Adipose tissue (tissue), 3 donors: ENCODE measurements at regions not wholly inside any gene's neighbourhood (a gene's known extent, or its start where the extent isn't known, plus 50 kb on each side); places are given as distances from the start of the nearest gene placed in this dataset.

Experiments used
- H3K27ac ChIP-seq: one replicate; pipeline ENCODE4 v1.5.1; 2013; ENCODE audit warnings: low read depth, low read length
- WGBS, 3 donors: extraction: QIAGEN DNeasy Blood & Tissue Kit; methylation state at CpG; one replicate each; pipeline ENCODE4 v1.1.7; 2013; 5-methylcytosine and 5-hydroxymethylcytosine counted together
- donor health status: healthy with polysubstance abuse.
- donor health status: Bipolar disorder and iron deficiency.
- donor health status: healthy.

DNA sequence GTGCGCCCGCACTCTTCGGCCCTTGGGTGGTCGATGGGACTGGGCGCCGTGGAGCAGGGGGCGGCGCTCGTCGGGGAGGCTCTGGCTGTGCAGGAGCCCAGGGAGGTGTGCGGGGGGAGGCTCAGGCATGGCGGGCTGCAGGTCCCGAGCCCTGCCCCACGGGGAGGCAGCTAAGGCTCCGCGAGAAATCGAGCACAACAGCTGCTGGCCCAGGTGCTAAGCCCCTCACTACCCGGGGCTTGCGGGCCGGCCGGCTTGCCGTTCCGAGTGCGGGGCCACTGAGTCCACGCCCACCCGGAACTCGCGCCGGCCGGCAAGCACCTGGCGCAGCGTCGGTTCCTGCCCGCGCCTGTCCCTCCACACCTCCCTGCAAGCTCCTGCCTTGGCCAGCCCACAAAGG lies 462.3 kb upstream of the JARID2 start:
- 97 to 98% (median 97%) methylated on average over 27 to 35 of the region's 35 CpGs for WGBS, 3 donors
- H3K27ac ChIP-seq: no peak overlapping the region

DNA sequence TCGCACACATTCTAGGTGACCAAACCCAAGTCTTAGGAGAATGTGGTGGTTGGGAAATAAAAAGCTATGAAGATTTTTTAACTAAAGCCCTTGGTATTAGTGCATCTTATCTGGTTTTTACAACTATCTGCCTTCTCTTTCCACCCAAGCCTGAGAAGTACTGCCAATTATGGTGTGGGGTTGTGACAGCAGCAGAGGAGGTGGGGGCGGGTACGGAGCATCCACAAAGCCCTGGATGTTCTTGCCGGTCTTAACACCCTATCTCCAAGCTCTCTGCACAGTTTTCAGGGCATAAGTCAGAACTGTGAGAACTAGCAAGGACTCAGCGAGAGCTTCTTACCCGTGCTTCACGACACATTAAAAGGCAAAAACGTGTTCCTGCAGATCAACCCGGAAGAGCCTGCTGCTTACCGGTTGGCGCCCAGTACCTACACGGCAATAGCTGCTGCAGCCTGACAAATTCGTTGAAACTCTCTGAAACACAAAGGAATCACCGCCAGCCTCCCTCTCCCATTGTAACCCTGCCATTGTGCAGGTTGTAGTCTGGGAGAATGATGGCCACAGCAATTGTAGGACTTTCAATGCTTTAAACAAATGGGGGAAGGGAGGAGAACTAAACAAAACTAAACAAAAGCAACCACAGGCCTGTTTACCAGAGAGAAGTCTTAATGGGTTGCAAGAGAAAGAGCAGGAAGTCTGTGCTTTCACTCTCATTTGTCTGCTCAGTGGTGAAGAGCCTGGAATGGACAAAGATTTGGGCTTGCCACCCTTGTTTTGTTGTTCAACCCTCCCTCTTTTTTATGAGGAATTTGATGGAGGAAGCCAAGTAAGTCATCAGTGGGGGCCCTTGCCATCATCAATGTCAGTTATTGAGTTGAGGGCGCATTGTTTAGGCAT lies 461.0 kb upstream of the JARID2 start:
- WGBS, 3 donors: 50 to 80% (median 77%) methylated on average over 15 of the region's 15 CpGs
- H3K27ac ChIP-seq: no peak overlapping the region

DNA sequence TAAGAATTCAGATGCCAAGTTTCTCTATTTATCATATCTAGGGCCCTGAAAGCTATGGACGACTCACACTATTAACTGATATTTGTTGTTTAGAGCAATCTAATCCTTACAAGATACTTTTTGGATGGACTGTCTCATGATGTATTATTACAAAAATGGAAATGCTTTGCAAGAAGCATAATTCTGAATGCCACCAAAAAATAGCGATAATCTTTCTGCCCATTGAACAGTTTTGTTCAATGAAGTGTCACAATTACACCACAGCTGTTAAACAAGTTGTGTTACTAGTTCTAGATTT lies 460.4 kb upstream of the JARID2 start:
- H3K27ac ChIP-seq: no peak overlapping the region
- 83 to 96% (median 89%) methylated on average over 2 of the region's 2 CpGs for WGBS, 3 donors

DNA sequence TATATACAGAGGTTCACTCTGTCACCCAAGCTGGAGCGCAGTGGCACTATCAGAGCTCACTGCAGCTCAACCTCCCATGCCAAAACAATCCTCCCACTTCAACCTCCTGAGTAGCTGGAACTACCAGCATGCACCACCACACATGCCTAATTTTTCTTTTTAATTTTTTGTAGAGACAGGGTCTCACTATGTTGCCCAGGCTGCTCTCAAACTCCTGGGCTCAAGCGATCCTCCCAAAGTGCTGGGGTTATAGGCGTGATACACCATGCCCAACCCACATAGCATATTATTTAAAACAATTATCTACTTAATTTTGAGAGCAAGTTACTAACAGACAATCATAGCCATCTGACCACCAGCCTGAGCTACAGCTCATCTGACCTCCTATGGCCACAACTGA lies 459.9 kb upstream of the JARID2 start:
- no peak overlapping the region for H3K27ac ChIP-seq
- WGBS, 3 donors: 90 to 98% (median 97%) methylated on average over 3 of the region's 3 CpGs

DNA sequence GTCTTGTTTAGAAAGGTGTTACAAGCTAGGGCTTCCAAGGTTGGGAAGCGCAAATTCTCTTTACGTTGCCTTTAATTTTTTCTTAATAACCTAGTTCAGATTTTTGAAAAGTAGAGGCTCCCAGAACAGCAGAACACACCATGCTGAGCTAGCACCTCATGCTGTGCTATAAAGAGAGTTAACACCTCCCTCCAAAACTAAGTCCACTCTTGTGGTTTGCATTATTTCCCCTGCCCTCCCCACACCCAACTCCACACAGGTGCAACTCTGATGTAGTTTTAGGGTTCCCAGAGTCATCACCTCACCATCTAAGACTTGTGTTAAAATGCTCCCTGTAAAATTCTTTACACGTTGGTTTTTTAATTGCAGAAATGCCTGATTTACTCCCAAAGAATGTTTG lies 459.4 kb upstream of the JARID2 start:
- WGBS, 3 donors: 80 to 94% (median 91%) methylated on average over 3 of the region's 3 CpGs
- H3K27ac ChIP-seq: no peak overlapping the region

DNA sequence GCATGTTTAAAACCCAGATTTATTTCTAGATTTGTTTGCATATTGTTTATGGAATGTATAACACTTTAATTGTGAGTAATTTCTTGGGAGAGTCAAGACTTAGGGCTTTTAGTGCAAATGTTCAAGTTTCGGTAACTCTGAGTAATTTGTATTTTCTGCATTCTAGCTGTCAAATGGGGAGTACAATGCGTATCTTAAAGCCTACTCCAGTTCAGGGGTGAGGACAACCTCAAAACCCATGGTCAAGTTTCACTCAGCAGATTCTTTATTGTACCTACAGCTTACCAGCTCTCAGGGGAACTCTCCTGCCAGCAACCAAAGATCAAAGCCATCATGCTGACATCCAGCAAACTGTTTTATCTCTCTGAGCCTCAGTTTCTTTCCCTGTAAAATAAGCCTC lies 458.6 kb upstream of the JARID2 start:
- H3K27ac ChIP-seq: no peak overlapping the region
- WGBS, 3 donors: 85 to 97% (median 94%) methylated on average over 2 of the region's 2 CpGs

DNA sequence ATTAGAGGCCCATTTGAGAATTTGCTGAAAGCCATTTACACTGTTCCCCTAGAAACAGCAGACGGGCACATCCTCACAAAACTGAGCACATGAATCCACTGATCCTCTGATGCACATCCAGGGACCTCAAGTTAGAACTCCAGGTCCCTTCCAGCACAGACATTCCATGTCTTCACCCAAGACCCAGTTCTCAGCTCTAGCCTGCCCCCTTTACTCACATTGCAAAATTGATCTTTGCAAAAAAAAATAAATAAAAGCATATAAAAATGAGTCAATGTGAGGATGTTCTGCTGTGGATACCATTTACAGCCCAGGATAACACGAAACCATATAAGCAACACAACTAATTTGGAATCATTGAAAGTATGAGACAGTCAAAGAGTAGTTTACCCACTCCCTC lies 458.2 kb upstream of the JARID2 start:
- WGBS, 3 donors: 85 to 96% (median 95%) methylated on average over 2 of the region's 2 CpGs
- no peak overlapping the region for H3K27ac ChIP-seq

DNA sequence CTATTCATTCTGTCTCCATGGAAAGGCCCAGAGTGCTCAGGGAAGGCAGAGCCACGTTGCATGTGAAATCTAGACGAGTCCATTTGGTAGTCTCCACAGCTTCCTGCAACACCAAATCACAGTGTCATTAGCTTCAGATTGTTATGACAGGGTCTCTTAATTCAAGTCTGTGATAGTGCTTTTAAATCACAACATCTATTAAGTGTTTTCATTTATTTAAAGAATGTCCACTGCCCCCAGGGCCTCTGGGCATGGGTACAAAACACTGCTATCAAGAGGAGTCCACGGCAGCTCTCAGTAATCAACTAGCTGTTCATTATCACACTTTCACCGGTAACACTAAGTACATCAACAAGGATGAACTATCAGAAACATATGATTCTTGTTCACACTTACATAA lies 455.9 kb upstream of the JARID2 start:
- 68 to 90% (median 90%) methylated on average over 4 of the region's 4 CpGs for WGBS, 3 donors
- H3K27ac ChIP-seq: no peak overlapping the region

DNA sequence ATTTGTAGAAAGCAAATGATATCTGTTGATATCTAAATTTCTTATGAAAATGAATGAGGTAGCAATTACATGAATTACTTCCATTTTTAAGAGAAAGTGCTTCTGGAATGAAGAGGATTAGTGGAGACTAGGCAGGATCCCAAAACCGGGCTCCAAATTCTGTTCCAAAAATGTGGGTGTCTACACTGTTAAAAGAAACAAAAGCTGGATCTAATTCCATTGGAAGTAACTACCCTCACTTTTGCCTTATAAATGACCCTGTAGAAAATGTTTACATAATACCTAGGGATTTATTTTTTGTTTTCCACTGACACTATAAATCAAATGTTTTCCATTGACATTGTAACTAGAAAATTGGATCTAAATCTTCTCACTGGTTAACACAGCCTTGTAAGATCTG lies 454.9 kb upstream of the JARID2 start:
- H3K27ac ChIP-seq: no peak overlapping the region
- WGBS, 3 donors: 60 to 72% (median 60%) methylated on average over 1 of the region's 1 CpG

DNA sequence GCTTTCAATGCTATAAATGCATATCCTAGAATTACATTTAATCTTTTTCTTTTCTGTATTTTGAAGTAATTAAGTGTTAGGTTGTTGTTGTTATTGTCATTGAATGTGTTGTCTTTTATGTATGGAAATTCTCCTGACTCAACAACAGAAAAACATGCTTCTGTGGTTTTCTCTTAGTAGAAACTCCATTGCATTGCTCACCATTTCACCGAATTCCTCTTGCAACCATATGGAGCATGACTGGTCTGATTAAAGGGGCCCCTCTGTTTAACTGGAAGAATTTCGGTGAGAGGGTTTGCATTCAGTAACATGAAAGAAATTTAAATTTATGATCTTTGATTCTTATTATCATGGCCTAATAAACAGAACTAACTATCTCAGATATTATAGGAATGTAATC lies 454.3 kb upstream of the JARID2 start:
- WGBS, 3 donors: 82 to 85% (median 83%) methylated on average over 2 of the region's 2 CpGs
- H3K27ac ChIP-seq: no peak overlapping the region

DNA sequence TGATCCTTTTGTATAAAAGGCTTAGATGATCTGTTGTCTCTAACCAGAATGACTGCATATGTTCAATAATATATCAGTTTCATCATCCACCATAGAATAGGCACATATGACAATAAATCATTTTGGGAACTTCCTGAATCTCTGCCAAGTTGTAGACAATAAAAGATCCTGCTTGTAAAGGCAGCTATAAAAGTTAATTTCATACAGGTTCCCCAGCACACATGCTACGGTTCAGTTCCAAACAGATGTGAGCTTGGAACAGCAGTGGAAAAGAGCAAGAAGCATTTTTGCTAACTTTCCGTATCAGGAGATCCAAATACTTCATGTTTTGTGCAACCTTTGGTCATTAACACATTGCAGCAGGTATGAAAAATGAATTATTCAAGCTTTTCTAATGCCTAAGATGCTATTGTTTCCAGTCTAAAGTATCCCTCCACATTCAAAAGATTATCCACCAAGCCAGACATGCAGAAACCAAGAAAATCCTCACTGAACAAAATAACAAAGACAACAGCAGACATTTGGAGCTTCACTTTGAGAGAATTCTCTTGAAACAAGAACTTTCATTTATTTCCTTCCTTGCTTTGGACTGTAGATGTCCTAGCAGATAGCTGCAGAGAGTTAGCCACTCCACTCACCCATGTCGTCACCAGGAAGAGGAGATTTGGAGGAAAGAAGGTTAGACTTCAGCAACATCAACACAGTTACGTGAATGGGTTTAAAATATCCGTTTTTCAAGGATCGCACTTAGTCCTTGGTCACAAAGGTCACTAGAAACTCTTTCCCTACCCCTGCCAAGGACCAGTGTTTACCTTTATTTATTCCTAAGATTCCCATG lies 453.5 kb upstream of the JARID2 start:
- H3K27ac ChIP-seq: no peak overlapping the region
- 60 to 80% (median 75%) methylated on average over 6 of the region's 6 CpGs for WGBS, 3 donors

DNA sequence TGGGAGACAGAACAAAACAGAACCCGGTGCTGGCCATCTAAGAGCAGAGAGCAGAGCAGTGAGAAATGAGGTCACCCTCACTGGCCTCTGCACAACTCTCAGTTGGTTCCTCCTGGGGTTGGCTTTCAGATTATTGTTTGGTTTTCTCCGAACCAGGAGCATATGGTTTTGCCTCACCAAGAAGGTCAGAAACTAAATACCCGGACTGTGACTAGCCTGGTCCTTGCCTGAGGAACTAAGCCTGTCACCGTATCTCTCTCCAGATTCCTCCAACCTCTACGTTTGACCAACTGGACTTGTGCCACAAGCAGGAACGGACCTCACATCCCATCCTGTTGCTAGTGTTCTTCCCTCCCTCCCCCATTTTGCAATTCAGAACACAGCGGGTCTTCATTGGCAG lies 450.4 kb upstream of the JARID2 start:
- WGBS, 3 donors: 64 to 89% (median 88%) methylated on average over 7 of the region's 7 CpGs
- no peak overlapping the region for H3K27ac ChIP-seq

DNA sequence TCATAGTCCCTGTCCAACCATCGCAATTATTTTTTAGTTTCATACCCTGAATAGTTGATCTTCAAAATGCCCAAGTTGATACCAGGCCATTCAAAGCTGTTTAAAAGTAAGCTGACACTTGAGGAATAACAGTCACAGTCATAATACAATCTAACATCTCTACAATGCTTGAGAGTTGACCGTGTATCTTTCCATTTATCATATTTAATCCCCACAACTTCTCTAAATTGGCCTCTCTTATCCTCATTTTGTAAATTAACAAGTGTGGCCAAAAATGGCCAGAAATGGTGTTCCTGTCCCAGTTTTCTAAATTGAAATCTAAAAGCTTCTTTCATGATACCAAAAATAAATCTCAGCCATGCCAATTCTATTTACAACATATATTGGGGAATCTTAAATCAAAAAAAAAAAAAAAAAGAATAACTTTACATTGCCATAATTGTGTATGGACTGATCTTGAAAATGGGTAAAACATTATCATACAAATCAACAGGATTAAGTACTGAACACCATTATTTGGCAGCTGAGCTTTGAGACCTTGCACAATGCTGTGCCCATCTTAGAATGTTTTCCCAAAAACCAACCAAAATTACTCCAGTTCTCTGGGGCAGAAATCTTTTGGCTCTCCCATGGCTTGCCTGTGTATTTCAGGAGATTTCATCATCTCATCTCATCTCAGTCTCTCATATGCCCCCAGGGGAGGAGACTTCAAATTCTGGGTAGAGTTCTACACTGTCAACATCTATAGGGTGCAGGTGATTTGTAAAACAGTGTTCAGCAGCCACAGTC lies 448.7 kb upstream of the JARID2 start:
- no peak overlapping the region for H3K27ac ChIP-seq
- WGBS, 3 donors: 70 to 86% (median 78%) methylated on average over 2 of the region's 2 CpGs

DNA sequence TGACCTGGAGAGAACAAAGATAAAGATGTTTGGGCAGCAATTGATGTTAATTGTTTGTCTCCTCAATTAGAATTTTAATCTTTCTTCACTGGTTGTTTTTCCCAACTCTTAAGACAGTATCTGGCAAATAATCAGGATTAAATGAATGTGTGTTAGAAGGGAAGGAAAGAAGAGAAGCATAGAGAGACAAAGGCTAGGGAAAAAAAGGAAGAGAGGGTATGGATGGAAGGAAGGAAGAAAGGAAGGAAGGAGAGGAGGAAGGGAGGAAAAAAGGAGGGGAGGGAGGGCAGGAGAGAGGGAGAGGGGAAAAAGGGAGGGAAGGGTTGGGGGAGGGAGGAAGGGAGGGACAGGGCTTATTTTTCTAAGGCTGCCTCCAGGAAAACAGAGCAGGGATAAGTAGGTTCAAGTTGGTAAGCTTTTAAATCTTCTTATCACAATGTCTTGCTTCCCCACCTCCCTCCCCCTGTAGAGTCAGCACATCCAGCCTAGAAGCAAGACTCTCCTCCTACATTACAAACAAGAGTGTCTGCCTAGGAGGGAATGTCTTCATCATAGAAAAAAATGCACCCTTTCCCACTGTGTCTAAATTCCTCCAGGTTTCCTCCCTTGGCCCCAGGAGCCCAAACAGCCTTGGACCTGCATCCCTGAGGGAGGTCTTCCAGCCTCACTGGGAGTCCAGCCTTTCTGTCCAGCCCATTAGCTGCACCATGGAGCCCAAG lies 447.8 kb upstream of the JARID2 start:
- H3K27ac ChIP-seq: no peak overlapping the region

DNA sequence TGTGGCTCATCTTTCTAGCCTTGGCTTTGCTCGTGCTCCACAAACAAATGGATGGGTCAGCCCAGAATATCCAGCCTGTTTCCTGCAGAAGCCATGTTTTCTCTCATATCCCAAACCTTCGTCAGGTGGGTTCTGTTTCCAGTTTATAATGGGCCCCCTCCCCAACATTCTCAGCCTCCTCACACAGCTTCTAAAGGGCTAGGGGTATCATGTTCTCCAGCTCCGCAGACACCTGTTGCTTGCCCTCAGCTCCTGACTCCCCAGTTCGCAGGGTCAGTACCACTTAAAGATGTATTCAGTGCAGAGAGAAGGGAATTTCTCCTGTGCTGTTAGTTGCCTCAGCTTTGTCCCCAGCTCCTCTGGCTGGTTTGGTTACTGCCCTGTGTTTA lies 447.3 kb upstream of the JARID2 start:
- H3K27ac ChIP-seq: no peak overlapping the region
- 85 to 95% (median 92%) methylated on average over 4 of the region's 4 CpGs for WGBS, 3 donors

DNA sequence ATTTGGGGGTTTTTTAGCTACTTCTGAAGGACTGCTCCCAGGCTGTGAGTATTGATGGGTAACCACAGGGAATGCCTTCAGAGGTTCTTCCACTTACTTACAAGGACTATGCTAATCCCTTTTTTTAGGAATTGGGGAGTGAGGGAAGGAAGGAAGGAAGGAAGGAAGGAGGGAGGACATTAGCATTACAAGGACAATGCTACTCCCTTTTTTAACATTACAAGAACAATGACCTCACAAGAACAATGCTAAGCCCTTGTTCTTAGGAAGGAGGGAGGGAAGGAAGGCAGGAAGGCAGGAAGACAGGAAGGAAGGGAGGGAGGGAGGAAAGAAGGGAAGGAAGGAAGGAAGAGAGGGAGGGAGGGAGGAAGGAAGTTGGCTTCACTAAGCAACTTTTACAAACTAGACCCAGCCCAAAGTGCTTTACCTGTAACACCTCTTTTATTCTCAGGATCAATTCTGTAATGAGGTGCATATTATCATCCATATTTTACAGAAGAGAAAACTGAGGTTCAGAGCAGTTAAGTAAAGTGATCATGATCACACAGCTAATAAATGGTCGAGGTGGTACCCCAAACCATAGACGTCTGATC lies 446.8 kb upstream of the JARID2 start:
- no peak overlapping the region for H3K27ac ChIP-seq
- 90 to 96% (median 92%) methylated on average over 2 of the region's 2 CpGs for WGBS, 3 donors

DNA sequence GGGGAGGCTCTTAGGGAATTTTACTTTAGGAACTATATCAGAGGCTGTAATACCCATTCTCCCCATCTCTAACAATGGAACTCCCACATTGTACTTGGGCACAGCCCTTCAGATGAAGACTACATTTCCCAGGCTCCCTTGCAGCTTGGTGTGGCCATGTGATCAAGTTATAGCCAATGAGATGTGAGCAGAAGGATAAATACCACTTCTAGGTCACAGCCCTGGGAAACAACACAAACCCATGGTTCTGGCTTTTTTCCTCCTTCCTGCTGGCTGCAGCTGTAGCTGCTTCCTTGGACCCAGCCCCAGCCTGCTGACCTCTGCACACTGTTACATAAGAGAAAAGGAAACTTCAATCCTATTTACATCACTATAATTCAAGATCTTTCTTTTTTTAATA lies 445.9 kb upstream of the JARID2 start:
- H3K27ac ChIP-seq: no peak overlapping the region

DNA sequence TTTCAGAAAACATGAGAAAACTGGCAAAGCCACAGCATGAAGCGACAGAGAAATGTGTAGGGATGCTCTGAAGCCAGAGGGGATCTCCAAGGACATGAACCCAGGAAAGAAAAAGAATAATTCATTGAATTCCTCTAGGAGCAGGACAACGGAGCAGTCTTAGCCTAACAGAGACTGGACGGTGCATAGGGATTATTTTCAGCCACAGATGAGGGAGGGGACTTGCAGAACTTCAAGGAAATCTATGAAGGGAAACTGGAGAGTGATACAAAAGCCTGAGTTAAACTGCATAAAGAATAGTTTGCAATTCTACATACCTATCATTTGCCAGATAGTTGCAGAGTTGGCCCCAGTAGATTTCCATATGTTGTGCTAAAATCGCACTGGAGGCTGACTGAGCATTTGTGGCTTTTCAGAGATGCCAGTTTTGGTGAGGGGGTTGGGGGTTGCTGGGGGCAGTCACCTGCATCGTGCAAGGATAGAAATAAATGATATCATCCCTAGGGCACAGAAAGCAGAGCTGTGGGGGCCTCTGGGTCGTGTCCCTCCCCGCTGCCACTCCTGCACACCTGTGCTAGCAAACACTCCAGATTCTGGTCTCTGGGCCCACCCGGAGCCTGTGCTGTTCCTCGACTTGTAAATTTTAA lies 443.2 kb upstream of the JARID2 start:
- 81 to 91% (median 88%) methylated on average over 9 of the region's 9 CpGs for WGBS, 3 donors
- no peak overlapping the region for H3K27ac ChIP-seq
